Stimulated activated CD4-positive, alpha-beta T cell treated with anti-CD3 and anti-CD28 coated beads, TNF-alpha, amount 100 ng/mL, for 24 hours (primary cell): ENCODE measurements at regions not wholly inside any gene's neighbourhood (a gene's known extent, or its start where the extent isn't known, plus 50 kb on each side); places are given as distances from the start of the nearest gene placed in this dataset.
"Not testable (repeated sequence)": the region's sequence is repeated elsewhere in the genome, so short reads cannot be mapped to it uniquely, and the experiment has no call there.

Experiments used
- DNase-seq, 3 experiments: peaks; one replicate each; pipeline ENCODE4 v3.0.0-alpha.2; 2020; ENCODE audit warnings: low read depth in 3 of 3

DNA sequence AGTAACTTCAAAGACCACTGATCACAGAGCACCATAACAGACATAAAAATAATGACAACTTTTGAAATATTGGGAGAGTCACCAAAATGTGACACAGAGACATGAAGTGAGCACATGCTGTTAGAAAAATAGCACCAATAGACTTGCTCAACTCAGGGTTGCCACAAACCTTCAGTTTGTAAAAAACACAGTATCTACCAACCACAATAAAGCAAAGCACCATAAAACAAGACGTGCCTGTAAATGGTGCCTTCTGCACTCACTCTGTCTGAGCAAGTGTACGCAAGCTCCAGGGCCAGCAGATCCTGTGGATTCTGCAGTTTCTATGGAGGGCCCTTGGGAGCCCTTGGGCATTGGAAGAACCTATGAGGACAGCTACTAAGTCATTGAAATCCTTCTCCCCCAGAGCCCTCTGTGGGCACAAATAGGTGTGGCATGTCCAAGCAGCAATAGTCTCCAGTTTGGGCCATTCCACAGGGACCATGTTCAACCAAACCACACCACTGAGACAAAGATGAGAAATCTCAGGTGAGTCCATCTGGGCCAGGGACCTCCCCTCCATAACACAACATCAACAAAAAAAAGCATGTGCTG is 116.9 kb upstream of the RAB4A start:
- DNase-seq: no peak

DNA sequence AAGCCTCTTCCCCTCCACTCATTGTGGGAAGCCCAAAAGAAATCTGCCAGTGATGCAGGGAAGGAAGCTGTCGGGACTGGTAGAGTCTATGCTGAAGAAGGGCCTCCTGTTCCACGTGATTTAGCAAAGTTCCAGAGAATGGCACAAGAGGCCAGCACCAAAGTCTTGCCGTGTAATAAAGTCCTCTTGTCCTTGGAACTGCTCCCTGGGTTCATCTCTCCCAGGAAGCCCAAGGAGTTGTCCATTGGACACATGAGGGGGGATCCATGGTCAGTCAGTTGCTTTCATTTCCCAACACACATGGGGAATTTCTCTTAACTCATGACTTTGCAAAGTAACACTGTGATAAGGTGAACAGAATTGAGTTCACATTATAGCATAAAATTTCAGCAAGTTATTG is 116.1 kb upstream of the RAB4A start:
- DNase-seq: no peak

DNA sequence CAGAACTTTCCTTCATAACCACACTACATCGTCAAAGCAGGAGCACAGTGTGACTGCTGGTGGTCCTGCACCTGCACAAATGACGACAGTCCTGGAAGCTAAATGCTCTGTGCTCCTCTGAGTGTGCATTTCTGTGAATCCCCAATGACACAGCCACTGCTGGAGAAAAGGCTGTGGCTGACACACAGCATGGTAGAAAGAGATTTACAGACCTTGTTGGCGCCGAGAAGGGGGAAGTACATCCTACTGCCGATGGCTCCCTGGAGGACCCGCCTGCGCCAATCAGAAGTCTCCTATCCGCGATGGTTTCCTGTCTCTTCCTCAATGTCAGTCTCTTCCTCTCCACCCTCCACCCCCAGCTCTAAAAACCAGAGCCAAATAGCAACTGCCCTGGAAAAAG is 115.4 kb upstream of the RAB4A start:
- peak in 2 of 3 experiments; percentile 8 to 22 for DNase-seq

DNA sequence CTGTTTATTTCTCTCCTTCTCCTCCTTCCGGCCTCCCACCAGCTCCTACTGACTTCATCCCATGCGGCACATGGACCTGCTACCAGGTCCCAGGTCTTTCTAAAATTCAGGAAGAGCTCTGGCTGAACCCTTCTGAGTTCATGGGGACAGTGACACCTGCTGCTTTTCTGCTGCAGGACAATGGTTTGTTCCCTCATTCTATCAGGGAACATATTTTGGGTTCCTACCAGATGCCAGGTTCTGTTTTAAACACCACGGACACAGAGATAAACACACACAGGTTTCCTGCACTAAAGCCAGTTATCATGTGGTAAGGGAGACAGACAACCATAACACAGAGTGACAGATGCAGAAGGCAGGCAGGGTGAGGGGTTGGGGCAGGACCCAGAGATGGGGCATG is 114.0 kb upstream of the RAB4A start:
- no peak for DNase-seq

DNA sequence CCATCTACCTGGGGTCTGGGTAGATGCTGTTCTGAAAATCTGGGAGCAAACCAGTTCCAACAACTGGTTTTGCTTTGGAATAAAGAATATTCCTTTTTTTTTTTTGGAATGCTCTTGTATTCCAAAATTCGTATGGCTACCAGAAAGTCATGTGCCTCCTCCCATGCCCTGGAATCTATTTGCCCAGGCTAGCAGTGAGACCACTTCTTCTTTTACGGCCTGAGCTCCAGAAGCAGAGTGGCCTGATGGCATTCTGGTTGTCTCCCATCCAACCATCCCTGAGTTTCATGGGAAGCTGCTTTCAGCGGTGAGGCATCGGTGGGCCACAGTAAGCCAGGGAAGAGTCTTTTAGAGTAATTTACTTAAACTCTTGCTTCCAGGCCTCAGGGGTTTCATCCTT is 113.4 kb upstream of the RAB4A start:
- no peak for DNase-seq

DNA sequence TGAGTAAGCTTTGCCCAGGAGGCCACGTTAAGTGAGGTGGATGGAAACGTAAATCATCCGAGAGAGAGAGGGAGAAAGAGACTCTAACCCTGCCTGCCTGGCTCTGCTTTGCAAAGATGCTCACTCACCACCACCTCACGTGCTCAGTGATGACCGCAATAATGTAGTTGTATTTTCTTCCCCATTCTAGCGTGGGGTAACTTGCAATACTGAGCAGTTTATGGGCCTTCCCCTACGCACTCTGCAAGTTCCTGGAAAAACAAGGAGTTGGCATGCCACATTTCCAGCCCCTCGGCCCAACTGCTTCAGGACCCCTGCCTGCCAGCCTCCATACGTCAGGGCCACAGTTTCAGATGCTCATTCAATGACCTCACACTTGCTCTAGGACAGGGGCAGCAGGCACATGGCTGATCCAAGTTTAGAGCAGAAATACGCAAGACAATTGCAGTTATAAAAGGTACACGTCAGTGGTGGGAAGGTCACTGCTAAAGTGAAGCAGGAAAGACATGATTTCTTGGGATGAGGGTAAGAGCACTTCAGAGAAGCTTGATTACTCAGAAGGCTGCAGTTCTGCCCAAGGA is 112.5 kb upstream of the RAB4A start:
- DNase-seq: no peak

DNA sequence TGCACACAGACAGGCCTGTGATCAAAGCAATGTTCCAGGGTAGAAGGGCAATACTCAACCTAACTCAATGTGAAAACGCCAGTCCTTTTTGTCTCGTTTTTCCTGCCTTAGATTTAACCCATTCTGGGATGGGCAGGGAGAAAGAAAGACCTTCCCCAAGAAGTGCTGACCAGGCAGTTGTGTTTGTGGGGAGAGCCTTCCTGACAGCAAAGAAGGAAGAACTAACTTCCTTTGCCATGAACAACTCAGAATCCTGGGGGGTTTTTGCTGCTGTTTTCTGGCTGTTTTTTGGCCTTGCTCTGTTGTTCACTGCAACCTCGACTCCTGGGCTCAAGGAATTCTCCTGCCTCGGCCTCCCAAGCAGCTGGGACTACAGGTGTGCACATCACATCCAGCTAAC is 112.0 kb upstream of the RAB4A start:
- DNase-seq: no peak

DNA sequence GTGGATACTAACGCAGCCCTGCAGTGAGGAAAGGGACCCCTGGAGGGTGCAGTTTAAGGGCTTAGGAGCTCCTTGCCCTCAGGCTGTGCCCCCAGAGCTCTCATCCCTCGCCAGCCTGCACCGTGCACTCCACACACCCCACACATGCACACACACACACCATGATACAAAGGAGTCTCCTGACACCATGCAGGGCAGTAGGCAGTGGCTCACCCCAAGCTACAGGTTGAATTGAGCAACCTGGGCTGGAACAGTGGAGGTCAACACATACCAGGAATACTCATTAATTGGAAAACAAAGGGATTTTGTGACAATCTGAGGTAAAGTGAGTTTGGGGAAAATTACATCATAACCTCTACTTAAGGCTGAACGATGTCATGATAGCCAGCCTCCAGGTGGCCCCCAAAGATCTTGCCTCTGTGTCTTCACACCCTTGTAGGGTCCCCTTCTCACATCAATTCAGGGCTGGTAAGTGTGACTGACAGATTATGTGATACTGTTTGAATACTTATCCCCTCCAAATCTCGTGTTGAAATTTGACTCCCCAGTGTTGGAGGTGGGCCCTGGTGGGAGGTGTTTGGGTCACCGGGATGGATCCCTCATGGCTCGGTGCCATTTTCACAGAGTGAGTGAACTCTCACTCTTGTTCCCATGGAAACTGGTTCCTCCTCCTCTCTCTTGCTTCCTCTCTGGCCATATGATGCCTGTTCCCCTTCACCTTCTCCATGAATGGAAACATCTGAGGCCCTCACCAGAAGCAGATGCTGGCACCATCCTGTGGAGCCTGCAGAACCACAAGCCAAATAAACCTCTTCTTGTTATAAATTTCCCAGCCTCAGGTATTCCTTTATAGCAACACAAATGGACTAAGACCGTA is 111.0 kb upstream of the RAB4A start:
- DNase-seq: no peak

DNA sequence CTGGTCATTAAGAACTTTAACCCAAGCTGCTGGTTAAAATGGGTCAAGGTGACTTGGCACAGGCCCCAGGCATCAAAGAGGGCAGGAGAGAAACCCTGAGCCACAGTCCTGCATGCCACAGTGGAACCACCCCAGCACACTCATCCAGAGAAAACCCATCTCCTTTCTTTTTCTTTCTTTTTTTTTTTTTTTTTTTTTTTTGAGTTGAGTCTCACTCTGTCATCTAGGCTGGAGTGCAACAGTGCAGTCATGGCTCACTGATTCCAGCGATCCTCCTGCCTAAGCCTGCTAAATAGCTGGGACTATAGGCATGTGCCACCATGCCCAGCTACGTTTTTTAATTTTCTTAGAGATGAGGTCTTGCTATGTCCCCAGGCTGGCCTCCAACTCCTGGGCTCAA is 109.2 kb upstream of the RAB4A start:
- DNase-seq: no peak

DNA sequence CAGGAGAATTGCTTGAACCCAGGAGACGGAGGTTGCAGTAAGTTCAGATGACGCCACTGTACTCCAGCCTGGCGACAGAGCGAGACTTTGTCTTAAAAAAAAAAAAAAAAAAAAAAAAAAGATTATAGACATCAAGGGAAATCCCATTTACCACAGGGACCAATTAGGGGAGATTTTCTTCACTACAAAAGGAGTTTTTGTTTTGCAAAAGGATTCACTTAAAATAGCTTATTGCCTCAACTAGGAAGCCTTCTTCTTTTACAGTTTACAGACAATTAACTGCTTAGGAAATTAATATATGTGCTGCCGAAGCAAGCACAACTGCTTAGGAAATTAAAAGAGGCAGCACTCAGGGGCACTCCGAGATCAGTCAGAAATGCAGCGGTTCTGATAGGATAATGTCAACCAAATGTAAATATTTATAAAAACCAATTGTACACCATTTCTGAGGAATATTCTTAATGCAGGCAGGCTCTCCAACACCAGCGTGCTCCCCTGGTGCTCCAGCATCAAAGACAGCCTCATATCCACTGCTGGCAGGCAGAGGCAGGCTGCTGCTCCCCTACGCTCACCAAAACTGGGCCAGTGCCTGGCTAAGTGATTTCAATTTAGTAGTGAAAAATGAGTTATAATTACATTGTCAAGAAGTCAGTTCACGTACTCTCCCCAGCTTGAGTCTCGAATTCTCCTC is 107.9 kb upstream of the RAB4A start:
- no peak for DNase-seq

DNA sequence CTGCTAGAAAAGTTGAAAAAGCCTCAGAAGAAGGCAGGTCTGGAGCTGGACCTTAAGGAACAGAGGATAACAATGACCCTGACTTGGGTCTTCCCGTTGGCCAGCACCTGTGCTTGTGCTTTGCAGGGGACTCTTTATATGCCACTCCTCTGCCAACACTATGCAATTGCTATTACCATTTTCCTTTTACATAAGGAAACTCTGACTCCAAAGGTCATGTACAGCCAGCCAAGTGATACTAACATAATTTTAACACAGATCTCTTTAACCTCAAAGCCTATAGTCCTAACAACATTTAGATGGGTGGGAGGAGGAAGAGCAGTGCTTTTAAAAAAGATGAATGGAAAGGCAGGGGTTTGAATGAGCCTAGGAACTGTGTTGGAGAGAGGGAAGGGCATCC is 106.6 kb upstream of the RAB4A start:
- no peak for DNase-seq

DNA sequence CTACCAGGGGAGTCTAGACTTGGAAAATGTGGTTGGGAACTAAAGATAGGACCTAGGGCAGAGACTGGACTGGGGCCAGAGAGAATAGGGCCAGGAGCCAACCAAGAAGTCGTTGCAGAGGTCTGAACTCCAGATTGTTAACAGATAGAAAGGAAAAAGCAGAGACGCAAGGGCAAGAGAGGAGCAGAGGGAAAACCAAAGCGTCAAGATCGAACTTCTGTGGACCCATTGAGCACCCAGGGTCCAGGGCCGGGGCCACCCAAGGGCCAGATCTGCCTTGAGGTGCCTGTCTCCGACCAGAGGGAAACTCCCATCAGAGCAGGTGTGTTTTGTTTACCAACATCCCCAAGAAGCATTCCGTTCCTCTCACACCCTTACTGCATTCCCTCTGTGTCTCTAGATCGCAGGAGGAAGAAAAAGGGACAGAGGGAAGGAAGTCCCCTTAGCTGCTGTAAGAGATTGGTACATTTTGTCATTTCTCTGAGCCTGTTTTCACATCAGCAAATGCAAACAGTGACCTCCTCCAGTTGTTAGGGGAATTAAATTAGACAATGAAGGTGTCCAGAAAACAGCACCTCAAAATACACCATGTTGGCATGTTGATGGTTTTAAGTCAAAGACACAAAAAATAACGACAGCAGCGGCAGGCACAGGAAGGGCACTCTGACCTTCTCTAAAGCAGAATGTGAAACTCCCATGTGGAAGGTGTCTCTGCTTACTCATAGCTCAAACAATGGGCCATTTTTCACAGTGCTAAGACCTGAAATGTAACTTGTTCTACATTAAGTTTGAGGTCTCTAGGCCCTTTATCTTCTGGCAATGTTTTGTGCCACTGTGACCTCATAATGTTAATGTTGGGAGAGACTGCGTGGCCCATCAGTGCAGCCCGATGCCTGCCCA is 105.8 kb upstream of the RAB4A start:
- no peak for DNase-seq

DNA sequence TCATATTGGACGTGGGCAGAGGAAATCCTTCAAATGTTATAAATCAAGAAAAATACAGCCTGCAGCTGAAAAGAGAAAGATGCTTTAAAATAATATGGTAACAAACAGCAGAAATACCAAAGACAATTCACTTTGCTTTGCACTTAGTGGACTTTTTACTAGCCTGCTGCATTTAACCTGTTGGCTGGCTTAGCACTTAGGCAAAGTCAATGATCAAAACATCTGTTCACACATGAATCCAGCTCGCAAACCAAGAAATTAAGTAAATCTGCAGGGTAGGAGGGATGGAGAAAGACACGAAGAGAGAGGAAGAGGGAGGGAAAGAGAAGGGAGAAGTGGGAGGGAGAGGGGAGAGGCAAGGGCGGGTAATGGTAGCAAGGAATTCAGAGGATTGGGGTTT is 103.6 kb upstream of the RAB4A start:
- no peak for DNase-seq

DNA sequence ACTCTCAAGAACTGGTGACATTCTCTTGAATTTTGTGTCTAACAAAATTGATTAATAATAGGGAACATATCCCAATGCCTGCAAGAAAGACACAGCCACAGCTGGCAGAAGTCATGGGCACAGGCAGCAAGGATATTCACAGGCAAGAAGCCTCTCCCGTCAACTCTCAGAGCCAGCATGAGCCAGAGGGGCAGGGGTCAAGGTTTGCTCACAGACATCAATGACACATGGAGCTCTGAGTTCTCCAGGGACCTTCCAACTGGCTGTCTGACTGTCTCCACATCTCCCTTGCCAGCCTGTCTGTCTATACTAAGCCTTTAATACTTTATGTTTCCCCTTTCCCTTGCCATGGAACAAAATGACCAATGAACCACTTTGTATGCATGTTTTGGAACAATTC is 101.5 kb upstream of the RAB4A start:
- no peak for DNase-seq

DNA sequence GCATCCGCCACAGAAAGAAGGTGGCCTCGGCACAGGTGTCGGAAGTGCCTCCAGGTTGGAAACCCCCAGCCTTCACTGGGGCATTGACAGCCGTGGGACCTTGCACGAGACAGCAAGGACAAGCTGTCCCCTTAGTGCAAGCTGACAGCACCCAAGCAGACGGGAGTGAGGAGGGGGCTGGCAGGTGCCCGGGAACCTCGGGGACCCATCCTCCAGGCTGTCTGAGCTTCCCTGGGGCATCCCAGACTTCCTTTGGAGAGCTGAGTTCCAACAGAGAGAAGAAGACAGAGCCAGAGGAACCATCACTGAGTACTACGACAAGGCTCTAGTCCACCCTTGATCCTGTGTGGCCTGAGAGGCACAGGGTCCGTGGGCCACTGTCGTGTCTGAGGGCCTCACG is 100.6 kb upstream of the RAB4A start:
- no peak for DNase-seq

DNA sequence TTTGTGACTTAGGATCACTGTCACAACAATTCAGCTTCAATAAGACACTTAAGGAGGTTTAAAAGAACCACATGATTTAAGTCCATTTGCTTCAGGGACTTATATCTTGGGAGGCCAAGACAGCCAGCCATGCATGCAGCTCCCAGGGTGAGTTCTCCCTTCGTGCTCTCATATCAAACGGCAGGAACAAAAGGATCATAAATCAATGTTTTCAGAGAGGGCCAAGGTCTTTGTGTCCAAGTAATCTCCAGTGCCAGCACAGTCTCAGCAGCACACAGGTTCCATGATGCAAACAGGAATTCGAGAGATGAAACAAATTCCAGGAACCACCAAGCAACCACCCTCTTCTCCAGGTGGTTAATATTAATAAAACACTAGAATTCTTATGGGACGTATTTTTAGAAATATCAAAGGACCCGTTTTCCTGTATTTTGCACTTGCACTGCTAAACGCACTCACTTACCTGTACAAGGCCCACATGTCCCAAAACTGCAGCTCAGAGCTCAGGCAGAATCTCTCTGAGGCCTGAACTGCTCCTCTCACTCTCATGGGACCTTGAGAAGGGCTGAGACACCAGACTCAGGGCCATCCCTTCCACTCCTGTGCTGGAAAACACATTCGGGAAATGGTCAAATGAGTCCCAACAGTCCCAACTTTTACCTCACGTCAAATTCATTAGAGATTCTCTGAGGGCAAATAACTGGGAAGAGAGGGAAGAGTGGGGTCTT is 100.0 kb upstream of the RAB4A start:
- DNase-seq: no peak

DNA sequence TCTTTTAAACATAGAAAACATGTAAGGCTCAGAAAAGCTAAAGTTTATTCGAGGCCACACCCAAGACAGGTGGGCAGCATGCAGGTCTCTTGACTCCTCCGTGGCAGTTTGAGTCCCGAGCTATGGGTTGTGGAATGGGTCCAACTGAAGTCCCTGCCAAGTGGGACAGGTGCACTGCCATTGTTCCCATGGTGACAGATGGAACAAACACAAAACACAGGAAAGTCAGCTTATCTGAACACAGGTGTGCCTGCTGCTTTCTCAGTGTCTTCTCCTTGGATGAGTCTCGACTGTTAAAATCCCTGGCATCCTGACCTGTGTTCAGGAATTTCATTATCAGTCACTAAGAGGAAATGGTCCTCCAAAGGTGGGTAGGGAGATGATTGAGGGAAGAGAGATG is 99.0 kb upstream of the RAB4A start:
- no peak for DNase-seq

DNA sequence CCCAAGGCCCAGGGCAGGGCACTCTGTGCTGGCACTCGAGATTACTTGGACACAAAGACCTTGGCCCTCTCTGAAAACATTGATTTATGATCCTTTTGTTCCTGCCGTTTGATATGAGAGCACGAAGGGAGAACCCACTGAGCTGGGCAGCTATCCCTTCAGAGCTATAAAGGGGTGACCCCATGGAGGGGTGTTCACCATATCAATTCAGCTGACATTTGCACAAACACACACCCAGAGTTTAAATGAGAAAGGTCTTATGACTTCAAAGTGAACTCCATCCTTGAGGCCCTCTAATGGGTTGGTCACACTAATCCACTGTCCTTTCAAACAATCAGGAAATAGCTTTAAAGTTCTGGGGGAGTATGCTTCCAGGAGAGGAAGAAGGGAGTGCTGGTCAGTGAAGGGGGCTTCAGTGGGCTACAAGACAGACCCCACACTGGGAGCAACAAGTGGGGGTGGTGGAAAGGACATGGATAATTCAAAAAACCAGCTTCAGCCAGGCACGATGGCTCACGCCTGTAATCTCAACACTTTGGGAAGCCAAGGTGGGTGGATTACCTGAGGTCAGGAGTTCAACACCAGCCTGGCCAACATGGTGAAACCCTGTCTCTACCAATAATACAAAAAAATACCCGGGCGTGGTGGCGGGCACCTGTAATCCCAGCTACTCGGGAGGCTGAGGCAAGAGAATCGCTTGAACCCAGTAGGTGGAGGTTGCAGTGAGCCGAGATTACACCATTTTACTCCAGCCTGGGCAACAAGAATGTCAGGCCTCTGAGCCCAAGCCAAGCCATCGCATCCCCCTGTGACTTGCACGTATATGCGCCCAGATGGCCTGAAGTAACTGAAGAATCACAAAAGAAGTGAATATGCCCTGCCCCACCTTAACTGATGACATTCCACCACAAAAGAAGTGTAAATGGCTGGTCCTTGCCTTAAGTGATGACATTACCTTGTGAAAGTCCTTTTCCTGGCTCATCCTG is 97.1 kb upstream of the RAB4A start:
- not testable (repeated sequence) for DNase-seq

DNA sequence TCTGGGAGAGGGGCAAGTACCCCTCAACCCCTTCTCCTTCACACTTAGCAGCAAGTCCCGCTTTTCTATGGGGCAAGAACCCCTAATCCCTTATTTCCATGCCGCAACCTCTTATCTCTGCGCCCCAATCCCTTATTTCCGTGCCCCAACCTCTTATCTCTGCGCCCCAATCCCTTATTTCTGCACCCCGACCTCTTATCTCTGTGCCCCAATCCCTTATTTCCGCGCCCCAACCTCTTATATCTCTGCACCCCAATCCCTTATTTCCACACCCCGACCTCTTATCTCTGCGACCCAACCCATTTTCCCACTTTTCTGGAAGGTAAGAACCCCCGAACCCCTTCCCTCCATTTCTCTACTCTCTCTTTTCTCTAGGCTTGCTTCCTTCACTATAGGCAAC is 95.6 kb upstream of the RAB4A start:
- not testable (repeated sequence) for DNase-seq

DNA sequence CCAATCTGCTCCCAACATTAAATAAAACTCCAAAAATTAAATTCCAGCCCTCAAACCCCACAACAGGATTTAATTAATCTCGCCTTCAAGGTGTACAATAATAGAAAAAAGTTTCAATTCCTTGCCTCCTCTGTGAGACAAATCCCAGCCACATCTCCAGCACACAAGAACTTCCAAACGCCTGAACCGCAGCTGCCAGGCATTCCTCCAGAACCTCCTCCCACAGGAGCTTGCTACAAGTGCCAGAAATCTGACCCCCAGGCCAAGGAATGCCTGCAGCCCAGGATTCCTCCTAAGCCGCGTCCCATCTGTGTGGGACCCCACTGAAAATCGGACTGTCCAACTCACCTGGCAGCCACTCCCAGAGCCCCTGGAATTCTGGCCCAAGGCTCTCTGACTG is 94.5 kb upstream of the RAB4A start:
- not testable (repeated sequence) for DNase-seq
